Epidermal melanocyte (primary cell): ENCODE measurements at regions not wholly inside any gene's neighbourhood (a gene's known extent, or its start where the extent isn't known, plus 50 kb on each side); places are given as distances from the start of the nearest gene placed in this dataset.
"Not testable (repeated sequence)": the region's sequence is repeated elsewhere in the genome, so short reads cannot be mapped to it uniquely, and the experiment has no call there.

Experiments
- DNase-seq: peaks from one replicate; pipeline ENCODE4 v3.0.0; 2011; ENCODE audit warnings: low spot score; ENCODE audit not compliant: insufficient read length

GRCh38 chr7:24434972-24435371 lies 138.3 kb upstream of the PALS2 start:
- no peak for DNase-seq

GRCh38 chr7:24436131-24436920 lies 136.9 kb upstream of the PALS2 start:
- DNase-seq = no peak

DNA sequence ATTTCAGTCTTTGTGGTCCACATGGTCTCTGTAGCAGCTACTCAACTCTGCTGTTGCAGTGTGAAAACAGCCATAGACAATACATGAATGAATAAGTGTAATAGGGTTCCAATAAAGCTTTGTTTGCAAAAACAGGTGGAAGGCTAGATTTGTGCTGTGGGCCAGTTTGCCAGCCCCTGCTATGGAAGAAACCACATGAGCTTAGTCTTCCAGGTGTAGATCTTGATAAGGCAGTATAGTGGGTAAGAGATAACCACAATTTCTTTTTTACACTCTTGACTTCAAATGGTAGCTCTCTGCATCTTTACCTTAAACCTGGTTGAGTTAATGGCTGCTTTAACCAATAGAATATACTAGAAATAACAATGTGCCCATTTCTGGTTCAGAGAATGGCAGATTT lies 135.0 kb upstream of the PALS2 start:
- DNase-seq = no peak

GRCh38 chr7:24439104-24439503 lies 134.1 kb upstream of the PALS2 start:
- not testable (repeated sequence) for DNase-seq

- no peak for DNase-seq
Observed at GRCh38 chr7:24440892-24441291, 132.4 kb upstream of the PALS2 start.

DNA sequence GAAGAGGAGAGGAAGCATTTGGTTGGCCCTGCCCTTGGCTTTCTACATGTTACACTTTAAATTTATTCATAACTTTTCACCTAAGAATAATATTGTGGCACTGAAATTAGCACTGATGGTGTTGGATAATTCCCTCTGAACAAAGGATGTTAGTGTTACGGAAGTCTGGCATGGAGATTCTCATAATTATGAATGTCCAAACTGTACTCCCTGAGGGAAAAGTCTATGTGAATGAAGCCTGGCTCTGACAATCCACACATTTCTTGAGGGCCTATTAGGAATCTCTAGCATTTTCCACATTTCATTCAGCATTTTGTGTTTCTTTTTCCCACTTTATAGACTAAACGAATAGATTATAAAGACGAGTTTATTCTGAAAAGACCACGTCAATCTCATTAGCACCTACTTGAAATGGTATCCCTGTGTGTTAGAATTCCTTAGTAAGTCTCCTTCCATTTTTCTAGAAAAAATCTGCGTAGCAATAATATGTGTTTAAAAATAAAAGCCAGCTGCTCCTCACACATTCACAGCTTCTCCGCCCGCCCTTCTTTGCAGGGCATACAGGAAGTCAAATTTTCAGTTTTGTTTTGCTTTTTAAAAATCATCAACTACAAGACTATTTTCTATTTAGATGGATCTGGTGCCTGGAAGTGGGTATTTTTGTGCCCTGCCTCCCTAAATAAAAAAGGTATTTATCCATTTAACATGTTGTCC lies 131.8 kb upstream of the PALS2 start:
- DNase-seq = no peak

DNA sequence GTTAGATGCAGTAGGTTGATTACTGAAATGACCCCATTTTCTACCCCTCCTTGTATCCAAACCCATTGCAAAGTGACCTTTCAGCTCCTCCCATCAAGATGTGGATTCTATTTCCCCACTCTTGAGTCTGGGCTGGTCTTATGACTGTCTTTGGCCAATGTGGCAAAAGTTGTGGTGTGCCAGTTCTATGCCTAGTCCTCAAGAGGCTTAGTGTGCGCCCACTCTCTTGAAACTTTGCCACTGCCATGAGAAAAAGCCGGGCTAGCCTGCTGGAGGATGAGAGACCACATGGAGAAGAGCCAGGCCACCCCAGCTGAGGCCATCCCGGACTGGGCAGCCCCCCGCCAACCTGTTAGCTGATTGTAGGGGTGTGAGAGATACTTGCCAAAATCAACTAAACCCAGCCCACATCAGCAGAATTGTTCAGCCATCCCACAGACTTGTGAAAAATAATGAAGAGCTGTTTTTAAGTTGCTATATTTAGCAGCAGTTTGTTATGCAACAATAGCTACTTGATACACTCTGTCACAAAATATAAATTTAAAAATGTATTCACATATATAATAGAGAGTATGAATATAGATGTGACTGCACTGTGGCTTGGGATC lies 131.0 kb upstream of the PALS2 start:
- DNase-seq = no peak

DNA sequence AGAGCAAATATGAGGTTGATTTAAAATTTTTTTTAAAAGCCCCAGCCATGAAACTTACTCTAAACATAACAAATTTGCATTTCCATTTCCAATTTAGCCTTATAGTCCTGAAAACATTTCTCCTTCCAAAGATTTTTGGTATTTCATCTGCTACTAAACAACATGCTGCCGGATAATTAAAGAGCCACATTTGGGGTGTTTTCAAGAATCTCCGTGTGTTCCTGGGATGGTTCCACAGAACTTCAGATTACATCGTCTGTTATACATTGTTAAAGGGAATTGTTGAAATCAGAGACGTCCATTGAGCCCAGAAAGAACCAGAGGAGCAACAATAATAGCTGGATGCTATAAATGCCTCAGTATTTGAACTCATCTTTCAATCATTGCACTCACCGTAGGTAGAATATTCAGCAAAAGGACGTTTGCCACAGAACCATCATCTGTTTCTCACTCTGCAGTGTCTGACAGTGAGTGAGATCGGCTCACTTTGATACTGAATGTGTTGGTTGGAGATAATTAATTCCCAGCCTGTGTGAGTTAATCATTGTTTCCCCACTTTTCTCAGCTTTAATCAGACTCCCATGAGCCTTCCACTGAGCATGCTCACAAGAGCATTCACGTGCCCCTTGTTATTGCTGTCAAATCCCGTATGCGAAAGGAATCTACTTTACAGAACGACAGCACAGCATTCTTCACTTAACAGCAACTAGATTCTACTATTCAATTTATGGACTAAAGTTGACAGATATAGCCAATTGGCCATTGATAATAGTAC lies 128.4 kb upstream of the PALS2 start:
- DNase-seq = no peak

DNA sequence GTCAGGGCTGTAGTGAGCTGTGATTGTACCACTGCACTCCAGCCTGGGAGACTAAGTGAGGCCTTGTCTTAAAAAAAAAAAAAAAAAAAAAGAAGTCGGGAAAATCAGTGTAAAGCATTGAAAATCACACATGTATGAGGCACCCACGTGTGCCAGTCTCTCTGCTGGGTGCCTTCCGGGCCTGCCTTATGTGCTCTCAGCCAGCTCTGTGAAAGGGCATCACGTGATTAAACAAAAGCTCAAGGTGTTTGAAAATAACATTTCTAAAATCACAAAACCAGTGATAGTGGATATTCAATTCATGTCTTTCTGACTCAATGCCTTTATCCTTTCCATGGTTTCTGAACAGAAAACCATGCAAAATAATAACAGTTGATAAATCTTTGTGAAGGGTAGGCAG lies 125.2 kb upstream of the PALS2 start:
- DNase-seq = no peak

- DNase-seq = not testable (repeated sequence)
Observed at GRCh38 chr7:24449416-24449815, 123.8 kb upstream of the PALS2 start.

DNA sequence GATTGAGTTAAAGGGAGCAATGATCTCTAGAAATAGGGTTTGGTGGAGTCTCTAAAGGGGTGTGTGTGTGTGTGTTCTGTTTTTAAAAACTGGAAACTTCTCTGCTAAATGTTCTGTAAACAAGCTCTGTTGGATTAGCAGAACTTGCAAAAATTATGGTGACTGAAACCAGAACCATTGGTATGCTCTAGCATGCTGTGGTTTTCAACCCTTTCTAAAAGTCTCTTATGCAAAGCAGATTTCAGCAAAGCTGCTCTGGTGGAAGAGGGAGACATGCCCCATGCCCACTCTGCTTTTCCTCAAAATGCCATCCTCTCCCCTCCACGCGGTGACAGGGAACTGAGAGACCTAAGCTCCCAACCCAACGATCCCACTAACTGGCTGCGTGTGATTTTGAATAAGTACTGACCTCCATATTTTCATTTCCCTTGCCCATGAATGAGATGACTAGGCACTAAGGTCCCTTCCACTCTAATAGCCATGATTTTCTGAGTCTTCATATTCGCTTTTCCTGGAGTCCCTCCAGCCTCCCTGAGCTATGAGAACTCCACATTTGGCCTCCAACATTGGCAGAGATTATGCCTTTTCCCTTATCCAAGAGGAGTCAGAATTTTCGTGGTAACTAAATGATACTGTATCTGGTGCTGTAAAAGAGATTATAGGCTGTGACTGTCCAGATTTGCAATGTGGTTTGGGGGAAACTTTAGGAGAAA lies 117.3 kb upstream of the PALS2 start:
- no peak for DNase-seq

- no peak for DNase-seq
Observed at GRCh38 chr7:24456526-24457218, 116.6 kb upstream of the PALS2 start.

- no peak for DNase-seq
Observed at GRCh38 chr7:24457219-24457558, 116.1 kb upstream of the PALS2 start.

DNA sequence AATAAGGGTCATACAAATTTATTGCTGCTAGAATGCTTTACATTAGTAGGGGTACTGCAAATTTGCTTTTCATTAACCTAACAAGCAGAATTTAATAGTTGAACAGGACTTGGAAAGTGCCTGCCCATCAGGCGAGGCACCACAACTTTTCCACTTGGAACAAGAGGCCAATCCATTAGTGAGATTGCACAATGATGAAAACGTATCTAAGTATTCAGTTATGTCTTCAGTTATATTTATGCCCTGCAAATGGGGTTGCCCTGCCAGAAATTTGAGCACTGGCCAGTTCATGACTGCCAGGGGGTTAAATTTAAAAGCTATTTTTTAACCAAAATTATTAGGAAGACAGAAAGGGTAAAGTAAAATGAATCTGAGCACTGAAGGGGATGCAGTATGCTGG lies 111.1 kb upstream of the PALS2 start:
- DNase-seq = no peak

DNA sequence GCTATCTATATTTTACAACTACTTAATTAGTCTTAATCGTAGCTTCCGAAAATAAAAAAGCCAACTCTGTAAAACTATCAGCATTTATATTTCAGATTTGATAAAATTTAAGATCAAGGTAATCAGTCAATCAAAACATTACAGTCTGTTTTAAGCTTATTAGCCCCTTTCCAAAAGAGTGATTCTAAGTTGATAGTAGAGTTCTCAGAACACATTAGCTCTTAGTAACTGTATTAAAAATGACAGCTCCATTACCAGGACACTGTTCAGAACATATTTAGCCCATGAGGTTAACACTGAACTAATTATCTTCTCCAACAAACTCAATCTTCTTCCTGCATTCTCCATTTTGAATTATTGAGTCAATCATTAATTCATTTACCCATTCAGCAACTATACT lies 110.3 kb upstream of the PALS2 start:
- DNase-seq = no peak

GRCh38 chr7:24463474-24463873 lies 109.8 kb upstream of the PALS2 start:
- no peak for DNase-seq

GRCh38 chr7:24464861-24465260 lies 108.4 kb upstream of the PALS2 start:
- DNase-seq = no peak

GRCh38 chr7:24466168-24466768 lies 107.0 kb upstream of the PALS2 start:
- no peak for DNase-seq

DNA sequence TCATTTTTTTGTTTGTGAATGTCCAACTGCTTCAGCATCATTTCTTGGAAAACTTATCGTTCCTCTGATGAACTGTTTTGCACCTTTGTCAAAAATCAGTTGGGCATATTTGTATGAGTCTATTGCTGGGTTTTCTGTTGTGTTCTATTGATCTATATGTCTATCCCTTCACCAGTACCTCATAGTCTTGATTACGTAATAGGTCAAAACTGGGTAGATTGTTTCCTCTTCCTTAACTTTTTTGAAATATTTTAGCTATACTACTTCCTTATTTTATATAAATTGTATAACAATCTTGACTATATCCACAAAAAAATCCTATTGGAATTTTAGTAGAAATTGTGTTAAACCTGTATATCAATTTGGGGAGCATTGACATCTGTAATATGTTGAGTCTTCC lies 104.1 kb upstream of the PALS2 start:
- DNase-seq = no peak

DNA sequence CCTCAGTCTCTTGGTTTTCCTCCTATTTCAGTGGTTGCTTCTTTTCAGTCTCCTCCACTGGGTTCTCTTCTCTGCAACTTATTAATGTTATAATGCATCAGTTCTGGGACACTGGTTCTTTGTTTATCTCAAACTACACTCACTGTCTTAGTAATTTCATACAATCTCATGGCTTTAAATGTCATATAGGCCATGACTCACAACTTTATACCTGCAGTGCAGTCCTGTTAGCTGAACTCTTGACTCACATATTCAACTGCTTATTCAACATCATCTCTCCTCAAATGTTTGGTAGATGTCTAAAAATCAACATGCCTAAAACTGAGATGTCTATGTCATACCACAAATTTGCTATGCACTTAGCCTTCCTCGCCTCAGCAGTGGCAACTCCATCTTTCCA lies 101.2 kb upstream of the PALS2 start:
- no peak for DNase-seq
